ENCODE measurements at regions not wholly inside any gene's neighbourhood (a gene's known extent, or its start where the extent isn't known, plus 50 kb on each side); places are given as distances from the start of the nearest gene placed in this dataset.

DNA sequence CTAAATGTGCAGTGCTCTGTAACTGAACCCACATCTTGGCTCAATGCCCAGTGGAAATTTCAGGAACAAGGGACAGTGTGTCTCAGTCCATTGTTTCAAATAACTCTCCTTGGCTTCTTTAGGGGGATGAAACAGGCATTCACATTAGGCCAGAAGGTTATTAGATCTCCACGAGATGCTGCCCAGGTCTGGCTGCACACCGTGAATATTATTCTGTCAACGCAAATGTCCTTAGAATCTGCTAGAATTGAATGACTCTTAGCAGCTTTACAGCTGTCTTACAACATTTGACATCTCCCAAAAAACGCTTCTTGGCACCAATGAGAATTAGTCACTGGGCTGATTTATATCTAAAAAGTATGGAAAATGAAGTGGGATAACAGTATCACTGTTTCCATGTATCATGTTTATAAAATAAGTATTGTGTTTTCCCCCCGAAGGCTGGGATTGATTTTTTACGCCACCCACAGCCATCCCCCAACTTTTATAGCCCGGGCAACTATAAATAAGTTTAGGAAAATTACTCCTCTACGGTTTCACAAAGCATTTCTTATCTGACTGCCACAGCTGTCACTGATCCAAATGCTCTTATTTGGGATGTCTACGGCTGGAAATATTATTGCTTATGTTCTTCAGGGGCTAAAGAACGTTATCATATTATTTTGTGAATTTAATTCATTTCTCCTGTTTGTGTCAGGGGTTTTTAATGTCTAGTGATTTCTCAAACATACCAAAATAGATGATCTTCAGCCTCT lies 559.7 kb upstream of the FAT1 start:
- H3K27ac ChIP-seq: no peak overlapping the region
- CTCF ChIA-PET: no interaction called here
- POLR2A ChIA-PET (ENCODE audit: low non-redundant PET): no interaction called here
- TF ChIP-seq, protein P1, sequence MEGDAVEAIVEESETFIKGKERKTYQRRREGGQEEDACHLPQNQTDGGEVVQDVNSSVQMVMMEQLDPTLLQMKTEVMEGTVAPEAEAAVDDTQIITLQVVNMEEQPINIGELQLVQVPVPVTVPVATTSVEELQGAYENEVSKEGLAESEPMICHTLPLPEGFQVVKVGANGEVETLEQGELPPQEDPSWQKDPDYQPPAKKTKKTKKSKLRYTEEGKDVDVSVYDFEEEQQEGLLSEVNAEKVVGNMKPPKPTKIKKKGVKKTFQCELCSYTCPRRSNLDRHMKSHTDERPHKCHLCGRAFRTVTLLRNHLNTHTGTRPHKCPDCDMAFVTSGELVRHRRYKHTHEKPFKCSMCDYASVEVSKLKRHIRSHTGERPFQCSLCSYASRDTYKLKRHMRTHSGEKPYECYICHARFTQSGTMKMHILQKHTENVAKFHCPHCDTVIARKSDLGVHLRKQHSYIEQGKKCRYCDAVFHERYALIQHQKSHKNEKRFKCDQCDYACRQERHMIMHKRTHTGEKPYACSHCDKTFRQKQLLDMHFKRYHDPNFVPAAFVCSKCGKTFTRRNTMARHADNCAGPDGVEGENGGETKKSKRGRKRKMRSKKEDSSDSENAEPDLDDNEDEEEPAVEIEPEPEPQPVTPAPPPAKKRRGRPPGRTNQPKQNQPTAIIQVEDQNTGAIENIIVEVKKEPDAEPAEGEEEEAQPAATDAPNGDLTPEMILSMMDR (conservative IDR thresholded peaks at IDR 0.05; ENCODE audit: low read depth): no peak
- DNase-seq (ENCODE audit: low spot score): no peak

GRCh38 chr4:187286525-187286924 lies 562.9 kb upstream of the FAT1 start:
- H3K27ac ChIP-seq: no peak overlapping the region
- TF ChIP-seq, protein P1 (conservative IDR thresholded peaks at IDR 0.05; ENCODE audit: low read depth): no peak
- POLR2A ChIA-PET (ENCODE audit: low non-redundant PET): no interaction called here
- CTCF ChIA-PET: no interaction called here
- no peak for DNase-seq (ENCODE audit: low spot score)

DNA sequence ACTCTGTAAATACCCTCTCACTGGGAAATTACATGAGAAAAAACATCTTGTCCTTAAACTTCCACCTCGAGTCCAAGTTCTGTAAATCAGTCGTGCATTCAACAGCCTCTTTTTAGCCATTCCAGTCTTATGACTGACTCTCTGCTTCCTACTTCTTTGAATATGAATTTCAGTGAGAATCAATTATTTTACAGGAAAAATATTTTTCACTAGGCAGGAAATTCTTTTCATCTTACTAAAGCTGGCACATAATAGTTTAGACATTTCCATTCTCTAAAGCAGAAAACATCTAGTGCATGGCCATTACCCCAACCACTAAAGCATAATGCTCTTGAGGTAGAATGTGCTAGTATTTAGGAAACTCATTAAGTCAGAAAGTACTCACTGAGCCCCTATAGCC lies 565.7 kb upstream of the FAT1 start:
- TF ChIP-seq, protein P1 (conservative IDR thresholded peaks at IDR 0.05; ENCODE audit: low read depth): no peak
- no peak overlapping the region for H3K27ac ChIP-seq
- DNase-seq (ENCODE audit: low spot score): no peak
- ChIA-PET CTCF (no interaction called here), POLR2A (ENCODE audit: low non-redundant PET) (no interaction called here)

DNA sequence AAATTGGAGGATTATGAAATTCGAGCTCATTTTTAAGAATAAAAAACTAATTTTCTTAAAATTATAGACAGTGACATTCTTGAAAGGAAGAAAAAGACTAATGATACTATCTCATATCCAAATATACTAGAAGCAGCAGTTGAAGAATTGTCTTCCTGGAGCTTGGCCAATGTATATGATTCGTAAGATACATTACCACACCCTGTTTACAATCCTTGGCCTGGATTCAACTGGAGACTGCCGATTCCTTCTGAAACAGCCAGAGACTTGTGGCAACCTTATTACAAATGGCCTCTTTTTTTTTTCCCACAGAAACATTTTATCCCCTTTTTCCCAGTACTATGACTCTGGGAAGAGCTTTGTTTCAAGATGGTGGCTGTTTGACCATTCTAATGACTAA lies 571.2 kb upstream of the FAT1 start:
- no peak overlapping the region for H3K27ac ChIP-seq
- ChIA-PET POLR2A (ENCODE audit: low non-redundant PET) (no interaction called here), CTCF (no interaction called here)
- TF ChIP-seq, protein P1 (conservative IDR thresholded peaks at IDR 0.05; ENCODE audit: low read depth): no peak
- peak; percentile 52 for DNase-seq (ENCODE audit: low spot score)

- no peak overlapping the region for H3K27ac ChIP-seq
- POLR2A ChIA-PET (ENCODE audit: low non-redundant PET): no interaction called here
- TF ChIP-seq, protein P1 (conservative IDR thresholded peaks at IDR 0.05; ENCODE audit: low read depth): no peak
- no peak for DNase-seq (ENCODE audit: low spot score)
- CTCF ChIA-PET: no interaction called here
These were observed 578.3 kb upstream of the FAT1 start for GRCh38 chr4:187301923-187302322.

DNA sequence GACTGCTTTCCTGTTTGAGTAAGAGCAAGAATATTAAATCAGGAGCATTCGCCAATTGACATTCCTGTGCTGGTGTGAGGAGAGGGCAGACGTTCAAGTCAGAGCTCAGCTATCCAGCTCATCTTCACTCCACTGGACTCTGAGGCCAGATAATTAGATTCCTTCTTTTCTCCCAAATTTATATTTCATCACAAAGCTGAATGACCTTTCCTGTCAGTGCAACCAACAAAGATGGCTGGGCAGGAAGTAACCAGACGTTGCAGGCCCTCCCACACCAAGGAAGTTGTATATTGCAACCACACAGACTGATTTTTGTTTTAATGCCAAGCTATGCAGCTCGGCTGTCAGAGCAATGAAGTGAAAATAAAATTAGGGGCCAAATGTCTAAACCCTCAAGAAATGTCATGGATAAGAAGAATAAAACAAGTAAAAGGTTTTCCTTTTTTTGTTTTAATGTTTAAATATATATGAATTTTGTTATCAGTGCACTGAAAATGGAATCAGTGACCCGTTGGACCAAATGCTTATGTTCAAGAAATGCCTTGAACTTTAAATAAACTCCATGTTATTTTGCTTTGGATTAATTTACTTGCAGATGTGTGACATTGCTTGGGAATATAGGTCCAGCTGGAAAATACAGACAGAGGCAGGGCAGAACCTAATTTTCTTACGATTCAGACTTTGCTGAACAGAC lies 578.9 kb upstream of the FAT1 start:
- H3K27ac ChIP-seq: no peak overlapping the region
- no peak for DNase-seq (ENCODE audit: low spot score)
- TF ChIP-seq, protein P1 (conservative IDR thresholded peaks at IDR 0.05; ENCODE audit: low read depth): no peak
- CTCF ChIA-PET: no interaction called here
- POLR2A ChIA-PET (ENCODE audit: low non-redundant PET): no interaction called here

All from RWPE1 (cell line).